ENCODE measurements at regions not wholly inside any gene's neighbourhood (a gene's known extent, or its start where the extent isn't known, plus 50 kb on each side); places are given as distances from the start of the nearest gene placed in this dataset.
"Not testable (repeated sequence)": the region's sequence is repeated elsewhere in the genome, so short reads cannot be mapped to it uniquely, and the experiment has no call there.

GRCh38 chr17:31744511-31744951 lies 114.5 kb downstream of the COPRS start:
- ATAC-seq (replicated peaks; ENCODE audit: extremely low read depth, poor library complexity, severe bottlenecking) = no peak
- peaks cover 66% of the 10 kb centered on the region for H3K27me3 Mint-ChIP-seq
- H3K4me3 Mint-ChIP-seq = no peak overlapping the region

GRCh38 chr17:31743797-31744196 lies 115.2 kb downstream of the COPRS start:
- ATAC-seq (replicated peaks; ENCODE audit: extremely low read depth, poor library complexity, severe bottlenecking) (no peak), DNase-seq (ENCODE audit: low spot score in 2 of 2) (no peak)
- Mint-ChIP-seq H3K9me3 (no peaks in the 10 kb centered on the region), H3K36me3 (ENCODE audit: insufficient read depth) (no peaks in the 10 kb centered on the region), H3K4me3 (no peak overlapping the region), H3K27me3 (peaks cover 66% of the 10 kb centered on the region), H3K4me1 (no peaks in the 10 kb centered on the region), H3K27ac (ENCODE audit: low read depth) (no peak overlapping the region)

More at GRCh38 chr17:31744511-31744951, 114.5 kb downstream of the COPRS start:
- H3K36me3 Mint-ChIP-seq (ENCODE audit: insufficient read depth) = no peaks in the 10 kb centered on the region
- H3K9me3 Mint-ChIP-seq = no peaks in the 10 kb centered on the region
- DNase-seq (ENCODE audit: low spot score in 2 of 2) = no peak
- H3K4me1 Mint-ChIP-seq = no peaks in the 10 kb centered on the region
- H3K27ac Mint-ChIP-seq (ENCODE audit: low read depth) = no peak overlapping the region

- no peak for ATAC-seq (replicated peaks; ENCODE audit: extremely low read depth, poor library complexity, severe bottlenecking)
- Mint-ChIP-seq H3K4me3 (no peak overlapping the region), H3K4me1 (no peaks in the 10 kb centered on the region), H3K9me3 (no peaks in the 10 kb centered on the region), H3K27ac (ENCODE audit: low read depth) (no peak overlapping the region), H3K27me3 (peaks cover 73% of the 10 kb centered on the region), H3K36me3 (ENCODE audit: insufficient read depth) (no peaks in the 10 kb centered on the region)
- DNase-seq (ENCODE audit: low spot score in 2 of 2) = no peak
These were observed 117.7 kb downstream of the COPRS start for GRCh38 chr17:31741371-31741770.

- H3K27me3 Mint-ChIP-seq = peaks cover 73% of the 10 kb centered on the region
- H3K27ac Mint-ChIP-seq (ENCODE audit: low read depth) = no peak overlapping the region
- no peaks in the 10 kb centered on the region for H3K9me3 Mint-ChIP-seq
- no peaks in the 10 kb centered on the region for H3K4me1 Mint-ChIP-seq
- no peak for ATAC-seq (replicated peaks; ENCODE audit: extremely low read depth, poor library complexity, severe bottlenecking)
- no peak overlapping the region for H3K4me3 Mint-ChIP-seq
- no peak for DNase-seq (ENCODE audit: low spot score in 2 of 2)
- H3K36me3 Mint-ChIP-seq (ENCODE audit: insufficient read depth) = no peaks in the 10 kb centered on the region
These were observed 118.4 kb downstream of the COPRS start for GRCh38 chr17:31740611-31741082.

- Mint-ChIP-seq H3K27ac (ENCODE audit: low read depth) (no peak overlapping the region), H3K36me3 (ENCODE audit: insufficient read depth) (no peaks in the 10 kb centered on the region), H3K27me3 (peaks cover 59% of the 10 kb centered on the region), H3K4me1 (no peaks in the 10 kb centered on the region), H3K9me3 (no peaks in the 10 kb centered on the region), H3K4me3 (no peak overlapping the region)
- no peak for DNase-seq (ENCODE audit: low spot score in 2 of 2)
- ATAC-seq (replicated peaks; ENCODE audit: extremely low read depth, poor library complexity, severe bottlenecking) = no peak
These were observed 119.9 kb downstream of the COPRS start for GRCh38 chr17:31738996-31739699.

GRCh38 chr17:31738488-31738887 lies 120.6 kb downstream of the COPRS start:
- H3K9me3 Mint-ChIP-seq = no peaks in the 10 kb centered on the region
- no peaks in the 10 kb centered on the region for H3K36me3 Mint-ChIP-seq (ENCODE audit: insufficient read depth)
- H3K27ac Mint-ChIP-seq (ENCODE audit: low read depth) = no peak overlapping the region
- H3K4me3 Mint-ChIP-seq = no peak overlapping the region
- H3K27me3 Mint-ChIP-seq = peaks cover 53% of the 10 kb centered on the region
- DNase-seq (ENCODE audit: low spot score in 2 of 2) = no peak
- H3K4me1 Mint-ChIP-seq = no peaks in the 10 kb centered on the region
- ATAC-seq (replicated peaks; ENCODE audit: extremely low read depth, poor library complexity, severe bottlenecking) = no peak

GRCh38 chr17:31738067-31738466 lies 121.0 kb downstream of the COPRS start:
- Mint-ChIP-seq H3K27ac (ENCODE audit: low read depth) (no peak overlapping the region), H3K4me1 (no peaks in the 10 kb centered on the region), H3K27me3 (peaks cover 49% of the 10 kb centered on the region), H3K9me3 (no peaks in the 10 kb centered on the region), H3K4me3 (no peak overlapping the region), H3K36me3 (ENCODE audit: insufficient read depth) (no peaks in the 10 kb centered on the region)
- no peak for ATAC-seq (replicated peaks; ENCODE audit: extremely low read depth, poor library complexity, severe bottlenecking)
- DNase-seq (ENCODE audit: low spot score in 2 of 2) = no peak

- Mint-ChIP-seq H3K27me3 (peaks cover 38% of the 10 kb centered on the region), H3K27ac (ENCODE audit: low read depth) (no peak overlapping the region), H3K9me3 (no peaks in the 10 kb centered on the region), H3K36me3 (ENCODE audit: insufficient read depth) (no peaks in the 10 kb centered on the region), H3K4me1 (no peaks in the 10 kb centered on the region), H3K4me3 (no peak overlapping the region)
- ATAC-seq (replicated peaks; ENCODE audit: extremely low read depth, poor library complexity, severe bottlenecking) = no peak
- DNase-seq (ENCODE audit: low spot score in 2 of 2) = no peak
These were observed 122.0 kb downstream of the COPRS start for GRCh38 chr17:31736855-31737625.

- no peaks in the 10 kb centered on the region for H3K4me1 Mint-ChIP-seq
- H3K9me3 Mint-ChIP-seq = no peaks in the 10 kb centered on the region
These were observed 125.7 kb downstream of the COPRS start for GRCh38 chr17:31733326-31733725.

GRCh38 chr17:31731585-31732154 lies 127.4 kb downstream of the COPRS start:
- not testable (repeated sequence) for H3K27ac Mint-ChIP-seq (ENCODE audit: low read depth); ATAC-seq (replicated peaks; ENCODE audit: extremely low read depth, poor library complexity, severe bottlenecking); DNase-seq (ENCODE audit: low spot score in 2 of 2); H3K4me1 Mint-ChIP-seq; H3K4me3 Mint-ChIP-seq; H3K9me3 Mint-ChIP-seq; H3K36me3 Mint-ChIP-seq (ENCODE audit: insufficient read depth)
- H3K27me3 Mint-ChIP-seq = peaks cover 26% of the 10 kb centered on the region

More at GRCh38 chr17:31733326-31733725, 125.7 kb downstream of the COPRS start:
- Mint-ChIP-seq H3K27me3 (peaks cover 25% of the 10 kb centered on the region), H3K27ac (ENCODE audit: low read depth) (no peak overlapping the region), H3K36me3 (ENCODE audit: insufficient read depth) (no peaks in the 10 kb centered on the region), H3K4me3 (no peak overlapping the region)
- no peak for DNase-seq (ENCODE audit: low spot score in 2 of 2)
- ATAC-seq (replicated peaks; ENCODE audit: extremely low read depth, poor library complexity, severe bottlenecking) = no peak

GRCh38 chr17:31731118-31731517 lies 127.9 kb downstream of the COPRS start:
- Mint-ChIP-seq H3K36me3 (ENCODE audit: insufficient read depth) (no peaks in the 10 kb centered on the region), H3K27me3 (peaks cover 21% of the 10 kb centered on the region), H3K4me3 (no peak overlapping the region), H3K4me1 (no peaks in the 10 kb centered on the region), H3K27ac (ENCODE audit: low read depth) (no peak overlapping the region), H3K9me3 (no peaks in the 10 kb centered on the region)
- DNase-seq (ENCODE audit: low spot score in 2 of 2) (no peak), ATAC-seq (replicated peaks; ENCODE audit: extremely low read depth, poor library complexity, severe bottlenecking) (no peak)

GRCh38 chr17:31726980-31727427 lies 132.0 kb downstream of the COPRS start:
- Mint-ChIP-seq H3K4me1 (no peaks in the 10 kb centered on the region), H3K27me3 (peaks cover 31% of the 10 kb centered on the region), H3K4me3 (no peak overlapping the region), H3K36me3 (ENCODE audit: insufficient read depth) (no peaks in the 10 kb centered on the region), H3K27ac (ENCODE audit: low read depth) (no peak overlapping the region), H3K9me3 (no peaks in the 10 kb centered on the region)
- no peak for DNase-seq (ENCODE audit: low spot score in 2 of 2)
- no peak for ATAC-seq (replicated peaks; ENCODE audit: extremely low read depth, poor library complexity, severe bottlenecking)
